ENCODE measurements at regions not wholly inside any gene's neighbourhood (a gene's known extent, or its start where the extent isn't known, plus 50 kb on each side); places are given as distances from the start of the nearest gene placed in this dataset.

DNA sequence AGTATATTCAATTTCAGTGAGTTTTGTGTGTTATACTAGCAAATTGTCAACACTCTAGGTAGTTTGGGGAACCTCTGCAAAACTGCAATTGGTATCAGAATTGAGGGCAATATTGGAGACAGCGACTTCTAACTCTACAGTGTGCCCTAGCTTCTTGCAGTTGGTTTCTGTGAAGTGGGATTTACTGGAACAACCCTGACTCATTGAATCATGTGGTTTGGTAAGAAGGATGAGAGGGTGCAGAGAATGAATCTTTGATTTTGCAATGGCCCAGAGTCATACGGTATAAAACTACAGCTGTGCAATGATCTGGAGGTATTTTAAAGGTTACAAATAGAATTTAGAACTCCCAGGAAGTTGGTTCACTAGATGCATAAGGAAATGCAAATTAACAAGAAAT, 129.1 kb upstream of the PPP1R3A start:
- TF ChIP-seq, protein P1, sequence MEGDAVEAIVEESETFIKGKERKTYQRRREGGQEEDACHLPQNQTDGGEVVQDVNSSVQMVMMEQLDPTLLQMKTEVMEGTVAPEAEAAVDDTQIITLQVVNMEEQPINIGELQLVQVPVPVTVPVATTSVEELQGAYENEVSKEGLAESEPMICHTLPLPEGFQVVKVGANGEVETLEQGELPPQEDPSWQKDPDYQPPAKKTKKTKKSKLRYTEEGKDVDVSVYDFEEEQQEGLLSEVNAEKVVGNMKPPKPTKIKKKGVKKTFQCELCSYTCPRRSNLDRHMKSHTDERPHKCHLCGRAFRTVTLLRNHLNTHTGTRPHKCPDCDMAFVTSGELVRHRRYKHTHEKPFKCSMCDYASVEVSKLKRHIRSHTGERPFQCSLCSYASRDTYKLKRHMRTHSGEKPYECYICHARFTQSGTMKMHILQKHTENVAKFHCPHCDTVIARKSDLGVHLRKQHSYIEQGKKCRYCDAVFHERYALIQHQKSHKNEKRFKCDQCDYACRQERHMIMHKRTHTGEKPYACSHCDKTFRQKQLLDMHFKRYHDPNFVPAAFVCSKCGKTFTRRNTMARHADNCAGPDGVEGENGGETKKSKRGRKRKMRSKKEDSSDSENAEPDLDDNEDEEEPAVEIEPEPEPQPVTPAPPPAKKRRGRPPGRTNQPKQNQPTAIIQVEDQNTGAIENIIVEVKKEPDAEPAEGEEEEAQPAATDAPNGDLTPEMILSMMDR (IDR thresholded peaks at IDR 0.05) = no peak
- TF ChIP-seq EP300 (IDR thresholded peaks at IDR 0.05) = no peak
